HUES48 (cell line): ENCODE measurements at regions not wholly inside any gene's neighbourhood (a gene's known extent, or its start where the extent isn't known, plus 50 kb on each side); places are given as distances from the start of the nearest gene placed in this dataset.

ENCODE experiments used
- H3K27ac ChIP-seq: one replicate; pipeline ENCODE4 v1.7.0; 2013; ENCODE audit warnings: low read depth, low read length, inconsistent platforms
- H3K27me3 ChIP-seq: 2 replicates; pipeline ENCODE4 v1.6.1; 2013; ENCODE audit warnings: mild to moderate bottlenecking, low read length; ENCODE audit not compliant: control insufficient read depth, insufficient read depth
- H3K36me3 ChIP-seq: 2 replicates; pipeline ENCODE4 v1.6.1; 2013; ENCODE audit warnings: low read length; ENCODE audit not compliant: control insufficient read depth, insufficient read depth
- H3K4me1 ChIP-seq: 2 replicates; pipeline ENCODE4 v1.6.1; 2013; ENCODE audit warnings: mild to moderate bottlenecking, low read length; ENCODE audit not compliant: control insufficient read depth, insufficient read depth
- H3K4me3 ChIP-seq: 2 replicates; pipeline ENCODE4 v1.5.1; 2013; ENCODE audit warnings: mild to moderate bottlenecking, low read depth, low read length
- H3K9ac ChIP-seq: 2 replicates; pipeline ENCODE4 v1.6.1; 2013; ENCODE audit warnings: mild to moderate bottlenecking, low read depth, low read length, moderate library complexity
- H3K9me3 ChIP-seq: 2 replicates; pipeline ENCODE4 v1.6.1; 2013; ENCODE audit warnings: low read length; ENCODE audit not compliant: control insufficient read depth, insufficient read depth

DNA sequence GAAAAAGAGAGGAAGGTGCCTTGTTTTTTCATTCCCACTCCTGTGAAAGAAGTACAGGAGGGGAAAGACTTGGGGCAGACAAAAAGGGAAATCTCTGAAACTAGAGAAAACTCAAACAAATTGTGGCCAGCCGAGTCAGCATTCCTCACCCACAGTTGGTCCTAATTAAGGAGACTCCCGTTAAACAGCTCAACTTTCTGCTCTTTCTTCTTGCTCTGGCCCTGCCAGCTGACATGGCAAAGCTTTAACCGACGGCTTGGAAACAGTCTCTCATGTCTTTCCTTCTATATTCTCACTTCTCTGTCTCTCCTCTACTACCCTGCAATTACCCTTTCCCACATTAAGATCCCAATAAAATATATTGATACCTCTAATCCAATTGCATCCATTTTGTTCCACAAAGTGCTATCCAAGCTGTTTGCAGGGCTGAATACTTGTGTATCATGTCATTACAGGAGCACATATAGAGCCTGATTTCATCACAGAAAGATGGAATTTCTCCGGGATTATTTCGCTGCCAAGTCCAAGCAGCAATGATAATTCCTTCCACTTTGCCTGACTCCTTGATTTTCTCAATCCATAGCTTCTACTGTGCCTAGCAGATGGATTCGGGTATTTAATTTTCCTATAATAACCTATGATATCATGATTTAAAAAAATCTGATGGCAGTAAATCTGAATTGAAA, 65.4 kb upstream of the IPO9 start:
- no peak overlapping the region for H3K4me3 ChIP-seq
- H3K4me1 ChIP-seq, result peaks cover 26% of the 10 kb centered on the region
- no peaks in the 10 kb centered on the region for H3K36me3 ChIP-seq
- H3K9me3 ChIP-seq, result no peaks in the 10 kb centered on the region
- no peaks in the 10 kb centered on the region for H3K27me3 ChIP-seq
- H3K9ac ChIP-seq, result no peak overlapping the region
- peak overlapping the region; percentile 69 for H3K27ac ChIP-seq

GRCh38 chr1:201764166-201764565, 64.8 kb upstream of the IPO9 start:
- peaks cover 26% of the 10 kb centered on the region for H3K4me1 ChIP-seq
- no peaks in the 10 kb centered on the region for H3K27me3 ChIP-seq
- no peak overlapping the region for H3K4me3 ChIP-seq
- H3K27ac ChIP-seq, result no peak overlapping the region
- no peaks in the 10 kb centered on the region for H3K9me3 ChIP-seq
- H3K36me3 ChIP-seq, result no peaks in the 10 kb centered on the region
- no peak overlapping the region for H3K9ac ChIP-seq

GRCh38 chr1:201764579-201764978, 64.4 kb upstream of the IPO9 start:
- H3K27me3 ChIP-seq, result no peaks in the 10 kb centered on the region
- H3K9me3 ChIP-seq, result no peaks in the 10 kb centered on the region
- no peak overlapping the region for H3K9ac ChIP-seq
- no peak overlapping the region for H3K4me3 ChIP-seq
- peaks cover 26% of the 10 kb centered on the region for H3K4me1 ChIP-seq
- H3K27ac ChIP-seq, result no peak overlapping the region
- no peaks in the 10 kb centered on the region for H3K36me3 ChIP-seq

- H3K27me3 ChIP-seq, result no peaks in the 10 kb centered on the region
- H3K36me3 ChIP-seq, result no peaks in the 10 kb centered on the region
- no peak overlapping the region for H3K9ac ChIP-seq
- H3K4me3 ChIP-seq, result no peak overlapping the region
- H3K27ac ChIP-seq, result no peak overlapping the region
- no peaks in the 10 kb centered on the region for H3K9me3 ChIP-seq
- H3K4me1 ChIP-seq, result peaks cover 14% of the 10 kb centered on the region
Measured at GRCh38 chr1:201766131-201766866, 62.7 kb upstream of the IPO9 start.

- Histone ChIP-seq H3K9ac (no peak overlapping the region), H3K4me1 (peaks cover 10% of the 10 kb centered on the region), H3K9me3 (peaks cover 7% of the 10 kb centered on the region; the same call in 1 of the 2 replicates), H3K36me3 (no peaks in the 10 kb centered on the region), H3K27ac (no peak overlapping the region), H3K4me3 (no peak overlapping the region), H3K27me3 (no peaks in the 10 kb centered on the region)
Measured at GRCh38 chr1:201767339-201767738, 61.6 kb upstream of the IPO9 start.

- H3K36me3 ChIP-seq, result no peaks in the 10 kb centered on the region
- H3K27me3 ChIP-seq, result no peaks in the 10 kb centered on the region
- no peaks in the 10 kb centered on the region for H3K4me1 ChIP-seq
- no peak overlapping the region for H3K27ac ChIP-seq
- H3K9ac ChIP-seq, result no peak overlapping the region
- no peak overlapping the region for H3K4me3 ChIP-seq
- peaks cover 7% of the 10 kb centered on the region; the same call in 1 of the 2 replicates for H3K9me3 ChIP-seq
Measured at GRCh38 chr1:201769072-201769471, 59.9 kb upstream of the IPO9 start.

GRCh38 chr1:201769966-201770365, 59.0 kb upstream of the IPO9 start:
- H3K9me3 ChIP-seq, result peaks cover 7% of the 10 kb centered on the region; the same call in 1 of the 2 replicates
- H3K4me1 ChIP-seq, result no peaks in the 10 kb centered on the region
- no peaks in the 10 kb centered on the region for H3K27me3 ChIP-seq
- no peak overlapping the region for H3K27ac ChIP-seq
- no peaks in the 10 kb centered on the region for H3K36me3 ChIP-seq
- H3K4me3 ChIP-seq, result no peak overlapping the region
- no peak overlapping the region for H3K9ac ChIP-seq

GRCh38 chr1:201771466-201771865, 57.5 kb upstream of the IPO9 start:
- Histone ChIP-seq H3K9me3 (peaks cover 7% of the 10 kb centered on the region; the same call in 1 of the 2 replicates), H3K4me1 (no peaks in the 10 kb centered on the region), H3K27ac (no peak overlapping the region), H3K4me3 (no peak overlapping the region), H3K36me3 (no peaks in the 10 kb centered on the region), H3K27me3 (no peaks in the 10 kb centered on the region), H3K9ac (no peak overlapping the region)

- peaks cover 7% of the 10 kb centered on the region; the same call in 1 of the 2 replicates for H3K9me3 ChIP-seq
- H3K4me1 ChIP-seq, result no peaks in the 10 kb centered on the region
- H3K36me3 ChIP-seq, result no peaks in the 10 kb centered on the region
- H3K27ac ChIP-seq, result no peak overlapping the region
- H3K27me3 ChIP-seq, result no peaks in the 10 kb centered on the region
- H3K9ac ChIP-seq, result no peak overlapping the region
- no peak overlapping the region for H3K4me3 ChIP-seq
Measured at GRCh38 chr1:201772178-201772577, 56.8 kb upstream of the IPO9 start.

DNA sequence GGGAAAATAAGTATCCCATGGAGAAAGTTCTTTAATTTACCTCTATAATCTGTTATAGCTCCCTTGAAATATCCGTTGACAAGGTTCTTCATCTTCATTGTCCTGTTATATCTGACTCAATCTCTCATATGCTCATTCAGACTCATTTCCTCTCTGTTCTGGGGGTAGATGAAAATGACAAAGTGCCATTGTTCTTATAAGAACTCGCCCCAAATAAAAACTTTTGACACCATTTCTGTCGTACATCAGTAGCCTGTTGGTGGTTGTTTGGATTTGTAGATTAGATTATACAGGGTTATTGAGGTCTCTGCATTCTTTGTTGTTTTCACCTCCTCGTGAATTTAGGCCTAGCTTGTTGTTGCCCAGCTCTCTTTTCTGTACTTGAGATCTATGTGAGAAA, 55.2 kb upstream of the IPO9 start:
- Histone ChIP-seq H3K27ac (no peak overlapping the region), H3K36me3 (no peaks in the 10 kb centered on the region), H3K9me3 (peaks cover 7% of the 10 kb centered on the region; the same call in 1 of the 2 replicates), H3K9ac (no peak overlapping the region), H3K27me3 (no peaks in the 10 kb centered on the region), H3K4me1 (no peaks in the 10 kb centered on the region), H3K4me3 (no peak overlapping the region)

GRCh38 chr1:201774224-201774982, 54.6 kb upstream of the IPO9 start:
- no peaks in the 10 kb centered on the region for H3K27me3 ChIP-seq
- H3K9ac ChIP-seq, result no peak overlapping the region
- H3K4me3 ChIP-seq, result no peak overlapping the region
- peaks cover 7% of the 10 kb centered on the region; the same call in 1 of the 2 replicates for H3K9me3 ChIP-seq
- no peaks in the 10 kb centered on the region for H3K36me3 ChIP-seq
- H3K4me1 ChIP-seq, result no peaks in the 10 kb centered on the region
- H3K27ac ChIP-seq, result no peak overlapping the region
